OCI-LY7 (cell line): ENCODE measurements at regions not wholly inside any gene's neighbourhood (a gene's known extent, or its start where the extent isn't known, plus 50 kb on each side); places are given as distances from the start of the nearest gene placed in this dataset.
A peak's percentile ranks its signal among the peaks of the same experiment; 100 is the strongest.

Source experiments
- BruUV-seq: library from RNA; stranded (reverse); fragments of 400-500 nt; replicated peaks from 2 replicates; lab custom pipeline; 2021; lab: Mats Ljungman, UMichigan
- CTCF ChIA-PET: fragments of 300-600 bp; sonication (Branson Sonifier 250); formaldehyde crosslinking; loops from one replicate; lab custom pipeline; 2022; ENCODE audit warnings: antibody characterized with exemption; ENCODE audit not compliant: unreplicated experiment; lab: Charles Lee
- POLR2A ChIA-PET: fragments of 300-600 bp; sonication (Branson Sonifier 250); formaldehyde crosslinking; loops from one replicate; lab custom pipeline; 2022; ENCODE audit warnings: antibody characterized with exemption; lab: Charles Lee
- DNase-seq: peaks from one replicate; pipeline ENCODE4 v3.0.0-alpha.2; 2015; ENCODE audit warnings: low spot score
- H2AFZ ChIP-seq: fragments of 200-600 bp; sonication (generic), shearing (Covaris generic); 2 replicates; pipeline ENCODE4 v1.6.1; 2014; ENCODE audit warnings: mild to moderate bottlenecking, antibody characterized with exemption, low read length, moderate library complexity
- H3K27ac ChIP-seq: fragments of 200-600 bp; sonication (generic); 2 replicates; pipeline ENCODE4 v1.5.1; 2014; ENCODE audit warnings: mixed run types, low read depth, mild to moderate bottlenecking, moderate library complexity, low read length, inconsistent platforms; ENCODE audit not compliant: poor library complexity, severe bottlenecking
- H3K36me3 ChIP-seq: fragments of 200-600 bp; sonication (generic); 2 replicates; pipeline ENCODE4 v1.6.1; 2014; ENCODE audit warnings: mild to moderate bottlenecking, antibody characterized with exemption, low read length, moderate library complexity, mixed read lengths; ENCODE audit not compliant: insufficient read depth
- H3K4me1 ChIP-seq: fragments of 200-600 bp; sonication (generic); 2 replicates; pipeline ENCODE4 v1.5.1; 2014; ENCODE audit warnings: mild to moderate bottlenecking, low read length; ENCODE audit not compliant: insufficient read depth, poor library complexity, severe bottlenecking
- H3K4me2 ChIP-seq: fragments of 200-600 bp; sonication (generic); 2 replicates; pipeline ENCODE4 v1.6.1; 2014; ENCODE audit warnings: mild to moderate bottlenecking, low read length
- H3K4me3 ChIP-seq: fragments of 200-600 bp; sonication (generic); 2 replicates; pipeline ENCODE4 v1.5.1; 2014; ENCODE audit warnings: mild to moderate bottlenecking, low read depth, low read length; ENCODE audit not compliant: poor library complexity, severe bottlenecking
- H3K79me2 ChIP-seq: fragments of 200-600 bp; sonication (generic); 2 replicates; pipeline ENCODE4 v1.6.1; 2016; ENCODE audit warnings: low read depth, mild to moderate bottlenecking, low read length, moderate library complexity, mixed read lengths; ENCODE audit not compliant: insufficient read depth
- H3K9me2 ChIP-seq: fragments of 200-600 bp; sonication (generic); 2 replicates; pipeline ENCODE4 v1.6.1; 2016; ENCODE audit warnings: mild to moderate bottlenecking, low read length, mixed read lengths; ENCODE audit not compliant: insufficient read depth
- H3K9me3 ChIP-seq: fragments of 200-600 bp; sonication (generic); 2 replicates; pipeline ENCODE4 v1.6.1; 2014; ENCODE audit warnings: mild to moderate bottlenecking, mixed run types, low read length, mixed read lengths
- H4K20me1 ChIP-seq: fragments of 200-600 bp; sonication (generic); 2 replicates; pipeline ENCODE4 v1.6.1; 2014; ENCODE audit warnings: mild to moderate bottlenecking, antibody characterized with exemption, low read length, moderate library complexity, mixed read lengths; ENCODE audit not compliant: insufficient read depth
- CTCF ChIP-seq: fragments of 200-600 bp; sonication (generic); conservative IDR thresholded peaks from 2 replicates; pipeline ENCODE4 v1.5.1; 2014; ENCODE audit warnings: mild to moderate bottlenecking, antibody characterized with exemption, low read length, moderate library complexity, mixed read lengths
- EZH2phosphoT487 ChIP-seq: fragments of 200-600 bp; sonication (generic); IDR thresholded peaks from 2 replicates; pipeline ENCODE4 v1.6.1; 2018; ENCODE audit warnings: low read depth, borderline replicate concordance, mild to moderate bottlenecking, mixed run types, antibody characterized with exemption, low read length, moderate library complexity, mixed read lengths
- intact Hi-C: fragments of 100-400 bp; cut with micrococcal nuclease; formaldehyde crosslinking; loops from one replicate; pipeline ENCODE4 v1.10.0; 2022; ENCODE audit not compliant: unreplicated experiment

- Histone ChIP-seq H3K36me3 (no peaks in the 10 kb centered on the region), H4K20me1 (no peaks in the 10 kb centered on the region), H3K27ac (no peak overlapping the region), H3K4me1 (no peaks in the 10 kb centered on the region), H2AFZ (no peak overlapping the region), H3K4me3 (no peak overlapping the region), H3K4me2 (no peak overlapping the region), H3K79me2 (no peaks in the 10 kb centered on the region), H3K9me2 (no peaks in the 10 kb centered on the region), H3K9me3 (no peaks in the 10 kb centered on the region)
- ChIA-PET CTCF (no interaction called here), POLR2A (interaction anchor here (1.0 to 1.5 kb wide), 2 partner anchors 13 to 372 kb away, joined by 3 to 4 read pairs; no protein-coding TSS in a partner anchor)
- DNase-seq: no peak
- BruUV-seq: no TSS peak
- TF ChIP-seq EZH2phosphoT487: no peak
- no peak for TF ChIP-seq CTCF
- intact Hi-C loops: loop anchor here (2.0 to 5.0 kb wide), 4 partner anchors 369 to 1415 kb away; no protein-coding TSS in a partner anchor
These were observed 126.4 kb upstream of the HNMT start for GRCh38 chr2:137837830-137838229.

- no peaks in the 10 kb centered on the region for H3K36me3 ChIP-seq
- ChIA-PET POLR2A (interaction anchor here (0.6 to 1.5 kb wide), 4 partner anchors 14 to 467 kb away, joined by 3 to 4 read pairs (median 3); no protein-coding TSS in a partner anchor), CTCF (no interaction called here)
- no peak overlapping the region for H3K4me2 ChIP-seq
- no peaks in the 10 kb centered on the region for H3K4me1 ChIP-seq
- no peaks in the 10 kb centered on the region for H3K79me2 ChIP-seq
- no peaks in the 10 kb centered on the region for H4K20me1 ChIP-seq
- H3K9me3 ChIP-seq: no peaks in the 10 kb centered on the region
- no peak overlapping the region for H2AFZ ChIP-seq
- no peaks in the 10 kb centered on the region for H3K9me2 ChIP-seq
- H3K4me3 ChIP-seq: no peak overlapping the region
- no TSS peak for BruUV-seq
- TF ChIP-seq EZH2phosphoT487 (no peak), CTCF (peak; percentile 85)
- H3K27ac ChIP-seq: no peak overlapping the region
- DNase-seq: peak; percentile 50
- intact Hi-C loops: loop anchor here (2.0 to 5.0 kb wide), 4 partner anchors 370 to 1416 kb away; no protein-coding TSS in a partner anchor
These were observed 125.8 kb upstream of the HNMT start for GRCh38 chr2:137838255-137839092.

GRCh38 chr2:137842430-137842829 lies 121.8 kb upstream of the HNMT start:
- H3K4me3 ChIP-seq: no peak overlapping the region
- ChIA-PET CTCF (no interaction called here), POLR2A (no interaction called here)
- no peak for DNase-seq
- H2AFZ ChIP-seq: no peak overlapping the region
- no peak overlapping the region for H3K4me2 ChIP-seq
- H3K27ac ChIP-seq: no peak overlapping the region
- BruUV-seq: no TSS peak
- H4K20me1 ChIP-seq: no peaks in the 10 kb centered on the region
- TF ChIP-seq EZH2phosphoT487 (no peak), CTCF (no peak)
- H3K79me2 ChIP-seq: no peaks in the 10 kb centered on the region
- H3K9me3 ChIP-seq: peaks cover 6% of the 10 kb centered on the region; the same call in 1 of the 2 replicates
- H3K9me2 ChIP-seq: no peaks in the 10 kb centered on the region
- intact Hi-C loops: no loop called here
- H3K36me3 ChIP-seq: no peaks in the 10 kb centered on the region
- H3K4me1 ChIP-seq: no peaks in the 10 kb centered on the region
